LNCaP clone FGC (cell line): ENCODE measurements at regions not wholly inside any gene's neighbourhood (a gene's known extent, or its start where the extent isn't known, plus 50 kb on each side); places are given as distances from the start of the nearest gene placed in this dataset.

ENCODE experiments used
- DNase-seq: peaks from one replicate; pipeline ENCODE4 v3.0.0-alpha.2; 2011; ENCODE audit warnings: low read depth
- H3K4me3 ChIP-seq: 2 replicates; pipeline ENCODE4 v1.5.1; 2011; ENCODE audit warnings: mild to moderate bottlenecking, low read depth, low read length, control low read depth
- CTCF ChIP-seq: IDR thresholded peaks from 2 replicates; pipeline ENCODE4 v1.5.1; 2012; ENCODE audit warnings: mild to moderate bottlenecking; ENCODE audit not compliant: control insufficient read depth, insufficient read depth; ENCODE audit errors: extremely low read depth

- no peak for TF ChIP-seq CTCF
- no peak overlapping the region for H3K4me3 ChIP-seq
- DNase-seq, result no peak
Measured at GRCh38 chr3:107943786-107944523, 146.9 kb downstream of the CD47 start.

GRCh38 chr3:107942951-107943749 lies 147.7 kb downstream of the CD47 start:
- TF ChIP-seq CTCF, result no peak
- DNase-seq, result no peak
- H3K4me3 ChIP-seq, result no peak overlapping the region

GRCh38 chr3:107942244-107942643 lies 148.6 kb downstream of the CD47 start:
- no peak for TF ChIP-seq CTCF
- no peak overlapping the region for H3K4me3 ChIP-seq
- DNase-seq, result no peak

- no peak for TF ChIP-seq CTCF
- no peak for DNase-seq
- no peak overlapping the region for H3K4me3 ChIP-seq
Measured at GRCh38 chr3:107939691-107940442, 151.0 kb downstream of the CD47 start.

- no peak for DNase-seq
- peak; percentile 59 for TF ChIP-seq CTCF
- H3K4me3 ChIP-seq, result no peak overlapping the region
Measured at GRCh38 chr3:107938143-107938542, 152.7 kb downstream of the CD47 start.

- no peak for TF ChIP-seq CTCF
- DNase-seq, result no peak
- no peak overlapping the region for H3K4me3 ChIP-seq
Measured at GRCh38 chr3:107934808-107935207, 156.0 kb downstream of the CD47 start.
